Daoy (cell line): ENCODE measurements at regions not wholly inside any gene's neighbourhood (a gene's known extent, or its start where the extent isn't known, plus 50 kb on each side); places are given as distances from the start of the nearest gene placed in this dataset.
A peak's percentile ranks its signal among the peaks of the same experiment; 100 is the strongest.
"Not testable (repeated sequence)": the region's sequence is repeated elsewhere in the genome, so short reads cannot be mapped to it uniquely, and the experiment has no call there.

Experiments used
- DNase-seq: peaks from one replicate; pipeline ENCODE4 v3.0.0-alpha.2; 2015; ENCODE audit warnings: low read depth

GRCh38 chr19:56978023-56978565 lies 137.6 kb upstream of the PEG3 start:
- peak; percentile 38 for DNase-seq

GRCh38 chr19:56980326-56980725 lies 139.5 kb upstream of the USP29 start:
- not testable (repeated sequence) for DNase-seq

GRCh38 chr19:56980906-56981305 lies 138.9 kb upstream of the USP29 start:
- no peak for DNase-seq

- not testable (repeated sequence) for DNase-seq
Observed at GRCh38 chr19:56981440-56981839, 138.3 kb upstream of the USP29 start.

- no peak for DNase-seq
Observed at GRCh38 chr19:56983171-56983570, 136.6 kb upstream of the USP29 start.

- DNase-seq, result no peak
Observed at GRCh38 chr19:56983804-56984203, 136.0 kb upstream of the USP29 start.

GRCh38 chr19:56986386-56986785 lies 133.4 kb upstream of the USP29 start:
- DNase-seq, result no peak

- DNase-seq, result no peak
Observed at GRCh38 chr19:56987184-56987583, 132.6 kb upstream of the USP29 start.

- DNase-seq, result no peak
Observed at GRCh38 chr19:56988299-56988698, 131.5 kb upstream of the USP29 start.

GRCh38 chr19:56991912-56992311 lies 127.9 kb upstream of the USP29 start:
- no peak for DNase-seq

- no peak for DNase-seq
Observed at GRCh38 chr19:56993851-56994250, 125.9 kb upstream of the USP29 start.

- peak; percentile 31 for DNase-seq
Observed at GRCh38 chr19:56994251-56995017, 125.4 kb upstream of the USP29 start.

GRCh38 chr19:56995303-56995702 lies 124.5 kb upstream of the USP29 start:
- no peak for DNase-seq

- DNase-seq, result no peak
Observed at GRCh38 chr19:57002195-57002601, 117.6 kb upstream of the USP29 start.

- no peak for DNase-seq
Observed at GRCh38 chr19:57002710-57003109, 117.1 kb upstream of the USP29 start.

- DNase-seq, result no peak
Observed at GRCh38 chr19:57004418-57004817, 115.4 kb upstream of the USP29 start.

- DNase-seq, result no peak
Observed at GRCh38 chr19:57008432-57008831, 111.4 kb upstream of the USP29 start.

- no peak for DNase-seq
Observed at GRCh38 chr19:57010541-57010940, 109.2 kb upstream of the USP29 start.

GRCh38 chr19:57016076-57016475 lies 103.7 kb upstream of the USP29 start:
- peak; percentile 79 for DNase-seq

- DNase-seq, result peak; percentile 20
Observed at GRCh38 chr19:57016491-57016890, 103.3 kb upstream of the USP29 start.

GRCh38 chr19:57025491-57025890 lies 94.3 kb upstream of the USP29 start:
- DNase-seq, result no peak

GRCh38 chr19:57026476-57026875 lies 93.3 kb upstream of the USP29 start:
- no peak for DNase-seq

GRCh38 chr19:57027360-57027759 lies 92.4 kb upstream of the USP29 start:
- DNase-seq, result no peak
